ENCODE measurements at regions not wholly inside any gene's neighbourhood (a gene's known extent, or its start where the extent isn't known, plus 50 kb on each side); places are given as distances from the start of the nearest gene placed in this dataset.
"Not testable (repeated sequence)": the region's sequence is repeated elsewhere in the genome, so short reads cannot be mapped to it uniquely, and the experiment has no call there.

DNA sequence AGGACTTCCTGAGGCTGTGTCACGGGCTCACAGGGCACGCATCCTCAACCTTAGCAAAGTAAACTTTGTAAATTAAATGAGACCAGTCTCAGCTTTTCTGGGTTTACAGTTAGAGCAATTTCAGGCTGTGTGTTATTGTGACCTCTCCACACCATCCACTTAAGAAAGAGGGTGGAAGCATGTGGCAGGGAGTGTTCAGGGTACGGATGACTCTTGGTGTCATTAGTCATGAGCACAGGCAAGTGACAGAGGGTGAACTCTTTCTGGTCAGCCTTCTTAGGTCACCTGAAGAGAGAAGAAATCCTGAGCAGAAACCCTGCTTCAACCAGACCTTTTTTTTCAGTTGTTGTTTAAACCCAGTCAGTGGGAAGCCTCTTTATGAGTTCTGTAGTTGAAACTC is 207.9 kb downstream of the ICOS start:
- Mint-ChIP-seq H3K4me3 (no peak overlapping the region), H3K36me3 (ENCODE audit: low read depth) (no peaks in the 10 kb centered on the region), H3K4me1 (peaks cover 10% of the 10 kb centered on the region), H3K9me3 (no peaks in the 10 kb centered on the region), H3K27ac (no peak overlapping the region), H3K27me3 (ENCODE audit: low read depth) (peaks cover 21% of the 10 kb centered on the region)
- TF ChIP-seq, protein P1, sequence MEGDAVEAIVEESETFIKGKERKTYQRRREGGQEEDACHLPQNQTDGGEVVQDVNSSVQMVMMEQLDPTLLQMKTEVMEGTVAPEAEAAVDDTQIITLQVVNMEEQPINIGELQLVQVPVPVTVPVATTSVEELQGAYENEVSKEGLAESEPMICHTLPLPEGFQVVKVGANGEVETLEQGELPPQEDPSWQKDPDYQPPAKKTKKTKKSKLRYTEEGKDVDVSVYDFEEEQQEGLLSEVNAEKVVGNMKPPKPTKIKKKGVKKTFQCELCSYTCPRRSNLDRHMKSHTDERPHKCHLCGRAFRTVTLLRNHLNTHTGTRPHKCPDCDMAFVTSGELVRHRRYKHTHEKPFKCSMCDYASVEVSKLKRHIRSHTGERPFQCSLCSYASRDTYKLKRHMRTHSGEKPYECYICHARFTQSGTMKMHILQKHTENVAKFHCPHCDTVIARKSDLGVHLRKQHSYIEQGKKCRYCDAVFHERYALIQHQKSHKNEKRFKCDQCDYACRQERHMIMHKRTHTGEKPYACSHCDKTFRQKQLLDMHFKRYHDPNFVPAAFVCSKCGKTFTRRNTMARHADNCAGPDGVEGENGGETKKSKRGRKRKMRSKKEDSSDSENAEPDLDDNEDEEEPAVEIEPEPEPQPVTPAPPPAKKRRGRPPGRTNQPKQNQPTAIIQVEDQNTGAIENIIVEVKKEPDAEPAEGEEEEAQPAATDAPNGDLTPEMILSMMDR (IDR thresholded peaks at IDR 0.05; ENCODE audit: unreplicated experiment in 3 of 3), result no peak

DNA sequence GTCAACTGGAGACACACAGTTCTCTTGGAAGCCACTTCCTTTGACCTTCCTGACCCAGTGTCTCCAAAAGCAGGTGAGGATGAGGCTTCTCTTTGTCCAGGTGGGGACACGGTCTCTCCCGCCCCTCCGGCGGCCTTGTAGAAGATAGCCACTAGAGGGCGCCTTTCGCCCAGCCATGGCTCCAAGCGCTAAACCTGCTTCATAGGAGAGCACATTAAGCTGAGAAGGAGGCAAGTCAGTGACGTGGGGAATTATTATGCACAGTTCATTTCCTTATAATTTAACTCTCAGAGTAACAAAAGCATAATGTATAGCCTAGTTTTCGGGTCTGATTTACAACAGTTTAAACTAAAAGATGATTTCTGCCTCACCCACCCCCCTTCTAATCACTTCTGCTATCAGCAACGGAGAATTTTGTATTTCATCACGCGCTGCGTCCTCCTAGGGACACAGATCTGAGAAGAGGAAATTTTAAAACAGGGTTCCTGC is 208.7 kb downstream of the ICOS start:
- no peaks in the 10 kb centered on the region for H3K9me3 Mint-ChIP-seq
- peak overlapping the region; percentile 9 to 62 (median 58) for H3K27ac Mint-ChIP-seq
- TF ChIP-seq, protein P1 (IDR thresholded peaks at IDR 0.05; ENCODE audit: unreplicated experiment in 3 of 3), result peak; percentile 95 to 99 (median 99)
- peaks cover 10% of the 10 kb centered on the region for H3K4me1 Mint-ChIP-seq
- H3K27me3 Mint-ChIP-seq (ENCODE audit: low read depth), result peaks cover 21% of the 10 kb centered on the region
- peak overlapping the region; percentile 77 to 86 (median 77) for H3K4me3 Mint-ChIP-seq
- H3K36me3 Mint-ChIP-seq (ENCODE audit: low read depth), result no peaks in the 10 kb centered on the region

DNA sequence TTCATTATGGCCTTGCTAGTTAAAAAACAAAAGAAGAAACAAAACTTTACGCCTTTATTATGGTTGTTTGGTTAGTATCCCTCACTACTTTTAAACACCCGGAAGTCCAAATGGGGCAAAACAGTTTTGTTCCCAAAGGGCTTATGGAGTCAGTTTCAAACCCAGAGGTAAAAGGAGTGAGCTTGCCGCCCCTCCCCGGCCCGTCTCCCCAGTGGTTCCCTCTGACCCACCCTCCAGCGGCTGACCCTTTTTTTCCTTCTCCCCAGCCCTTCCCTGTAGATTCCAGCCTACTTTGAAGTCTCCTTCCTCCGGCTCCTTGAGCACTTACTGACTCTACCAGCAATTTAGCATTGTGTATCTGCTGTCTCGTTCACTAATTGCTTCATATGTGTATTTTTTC is 209.2 kb downstream of the ICOS start:
- Mint-ChIP-seq H3K36me3 (ENCODE audit: low read depth) (no peaks in the 10 kb centered on the region), H3K9me3 (no peaks in the 10 kb centered on the region), H3K4me3 (peak overlapping the region; percentile 77 to 86 (median 77)), H3K27ac (peak overlapping the region in 2 of 3 experiments; percentile 9 to 58), H3K4me1 (peaks cover 10% of the 10 kb centered on the region), H3K27me3 (ENCODE audit: low read depth) (peaks cover 21% of the 10 kb centered on the region)
- TF ChIP-seq, protein P1 (IDR thresholded peaks at IDR 0.05; ENCODE audit: unreplicated experiment in 3 of 3), result no peak

DNA sequence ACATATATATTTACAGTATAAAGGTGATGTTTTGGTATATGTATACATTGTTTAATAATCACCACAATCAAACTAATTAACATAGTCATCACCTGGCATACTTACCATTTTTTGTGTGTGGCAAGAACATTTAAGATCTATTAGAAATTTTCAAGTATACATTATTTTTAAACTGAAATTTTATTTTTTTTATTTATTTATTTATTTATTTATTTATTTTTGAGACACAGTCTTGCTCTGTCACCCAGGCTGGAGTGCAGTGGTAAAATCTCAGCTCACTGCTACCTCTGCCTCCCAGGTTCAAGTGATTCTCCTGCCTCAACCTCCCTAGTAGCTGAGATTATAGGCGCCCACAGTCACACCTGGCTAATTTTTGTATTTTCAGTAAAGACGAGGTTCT is 210.5 kb downstream of the ICOS start:
- not testable (repeated sequence) for H3K4me3 Mint-ChIP-seq

DNA sequence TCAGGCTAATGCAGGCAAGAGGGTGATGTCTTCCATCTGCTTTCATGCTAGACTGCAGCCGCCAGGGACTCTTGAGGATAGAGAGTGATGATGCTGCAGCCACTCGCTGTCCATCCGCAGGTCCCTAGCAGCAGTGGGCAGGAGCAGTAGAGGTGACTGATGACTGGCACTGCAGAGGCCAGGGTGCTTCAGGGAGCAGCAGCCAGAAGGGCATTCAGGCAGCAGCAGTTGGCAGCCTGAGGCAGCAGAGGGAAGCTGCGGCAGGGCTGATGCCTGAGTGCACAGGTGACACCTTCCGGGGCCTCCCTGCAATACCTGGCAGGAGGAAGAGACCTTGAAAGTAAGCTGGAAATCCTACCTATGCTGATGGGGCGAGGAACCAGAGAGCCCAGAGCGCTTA is 214.2 kb downstream of the ICOS start:
- Mint-ChIP-seq H3K4me1 (peaks cover 11% of the 10 kb centered on the region), H3K4me3 (no peak overlapping the region), H3K27ac (no peak overlapping the region), H3K36me3 (ENCODE audit: low read depth) (no peaks in the 10 kb centered on the region), H3K27me3 (ENCODE audit: low read depth) (peaks cover 5% of the 10 kb centered on the region), H3K9me3 (no peaks in the 10 kb centered on the region)
- TF ChIP-seq, protein P1 (IDR thresholded peaks at IDR 0.05; ENCODE audit: unreplicated experiment in 3 of 3), result no peak

More for the DNA sequence above, 210.5 kb downstream of the ICOS start:
- Mint-ChIP-seq H3K27me3 (ENCODE audit: low read depth) (peaks cover 21% of the 10 kb centered on the region), H3K4me1 (peaks cover 12% of the 10 kb centered on the region)
- H3K27ac Mint-ChIP-seq; H3K36me3 Mint-ChIP-seq (ENCODE audit: low read depth); H3K9me3 Mint-ChIP-seq: not testable (repeated sequence)

DNA sequence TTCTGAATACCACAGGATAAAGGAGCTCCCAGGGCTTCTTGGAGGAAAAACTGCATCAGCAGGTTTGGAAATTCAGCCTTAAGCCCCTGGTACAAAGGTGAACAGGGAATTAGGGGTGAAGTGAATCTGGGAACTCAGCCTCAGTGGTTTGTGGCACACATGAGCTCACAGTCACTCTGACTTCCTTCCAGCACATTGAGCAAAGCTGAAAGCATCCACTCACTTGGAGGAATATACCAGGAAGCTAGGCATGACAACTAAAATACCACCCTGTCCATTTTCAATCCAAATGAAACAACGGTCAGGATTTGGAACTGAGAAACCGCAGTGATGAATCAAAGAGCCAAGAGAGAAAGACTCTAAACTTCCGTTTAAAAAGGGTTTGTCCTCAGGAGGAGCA is 216.1 kb downstream of the ICOS start:
- no peak overlapping the region for H3K27ac Mint-ChIP-seq
- H3K27me3 Mint-ChIP-seq (ENCODE audit: low read depth), result peaks cover 5% of the 10 kb centered on the region
- H3K36me3 Mint-ChIP-seq (ENCODE audit: low read depth), result no peaks in the 10 kb centered on the region
- H3K4me1 Mint-ChIP-seq, result peaks cover 5% of the 10 kb centered on the region
- peaks cover 7% of the 10 kb centered on the region for H3K9me3 Mint-ChIP-seq
- no peak overlapping the region for H3K4me3 Mint-ChIP-seq
- TF ChIP-seq, protein P1 (IDR thresholded peaks at IDR 0.05; ENCODE audit: unreplicated experiment in 3 of 3), result no peak

All from nephron (organoid).